ENCODE measurements at regions not wholly inside any gene's neighbourhood (a gene's known extent, or its start where the extent isn't known, plus 50 kb on each side); places are given as distances from the start of the nearest gene placed in this dataset.

DNA sequence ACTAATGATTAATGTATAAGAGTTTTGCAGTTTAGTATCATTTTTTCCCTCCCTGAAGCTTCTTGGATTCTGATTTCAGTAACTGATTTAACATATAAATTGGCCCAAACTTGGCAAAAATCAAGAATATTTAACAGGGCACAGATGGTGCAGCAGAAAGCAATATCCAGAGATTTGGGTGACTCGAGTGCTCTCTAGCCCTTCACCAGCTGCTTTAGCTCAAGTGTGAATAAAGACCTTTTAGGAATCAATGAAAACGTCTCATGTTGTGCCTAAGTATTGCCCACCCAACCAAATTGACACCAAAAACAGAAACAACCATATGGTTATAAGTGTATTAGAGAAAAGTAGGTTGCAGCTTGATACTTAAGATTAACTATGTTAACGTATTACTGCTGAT, 933.4 kb upstream of the PTPRD start:
- Histone ChIP-seq H3K27ac (ENCODE audit: low read depth in 1 of 2, low read length in 1 of 2) (no peak overlapping the region), H3K4me3 (no peak overlapping the region), H3K27me3 (ENCODE audit: control insufficient read depth in 3 of 3, insufficient read depth in 3 of 3, low read length in 2 of 3) (no peaks in the 10 kb centered on the region), H3K4me1 (ENCODE audit: control insufficient read depth in 5 of 5, insufficient read depth in 5 of 5, low read length in 5 of 5) (no peaks in the 10 kb centered on the region), H3K9me3 (ENCODE audit: control insufficient read depth in 4 of 4, insufficient read depth in 3 of 4, low read length in 3 of 4) (peaks cover 0 to 9% (median 0%) of the 10 kb centered on the region in 4 donors), H3K36me3 (ENCODE audit: control insufficient read depth in 4 of 4, insufficient read depth in 4 of 4, low read length in 4 of 4) (no peaks in the 10 kb centered on the region), H3K9ac (ENCODE audit: insufficient read depth in 1 of 2, low read length in 2 of 2) (no peak overlapping the region)
- DNase-seq (no peak), ATAC-seq (ENCODE audit: insufficient read depth, low FRiP score) (no peak)
- TF ChIP-seq, protein P1, sequence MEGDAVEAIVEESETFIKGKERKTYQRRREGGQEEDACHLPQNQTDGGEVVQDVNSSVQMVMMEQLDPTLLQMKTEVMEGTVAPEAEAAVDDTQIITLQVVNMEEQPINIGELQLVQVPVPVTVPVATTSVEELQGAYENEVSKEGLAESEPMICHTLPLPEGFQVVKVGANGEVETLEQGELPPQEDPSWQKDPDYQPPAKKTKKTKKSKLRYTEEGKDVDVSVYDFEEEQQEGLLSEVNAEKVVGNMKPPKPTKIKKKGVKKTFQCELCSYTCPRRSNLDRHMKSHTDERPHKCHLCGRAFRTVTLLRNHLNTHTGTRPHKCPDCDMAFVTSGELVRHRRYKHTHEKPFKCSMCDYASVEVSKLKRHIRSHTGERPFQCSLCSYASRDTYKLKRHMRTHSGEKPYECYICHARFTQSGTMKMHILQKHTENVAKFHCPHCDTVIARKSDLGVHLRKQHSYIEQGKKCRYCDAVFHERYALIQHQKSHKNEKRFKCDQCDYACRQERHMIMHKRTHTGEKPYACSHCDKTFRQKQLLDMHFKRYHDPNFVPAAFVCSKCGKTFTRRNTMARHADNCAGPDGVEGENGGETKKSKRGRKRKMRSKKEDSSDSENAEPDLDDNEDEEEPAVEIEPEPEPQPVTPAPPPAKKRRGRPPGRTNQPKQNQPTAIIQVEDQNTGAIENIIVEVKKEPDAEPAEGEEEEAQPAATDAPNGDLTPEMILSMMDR (IDR thresholded peaks at IDR 0.05; ENCODE audit: control extremely low read depth, extremely low read depth), result no peak
- 53 to 70% methylated on average over 3 of the region's 3 CpGs for WGBS, 2 donors

DNA sequence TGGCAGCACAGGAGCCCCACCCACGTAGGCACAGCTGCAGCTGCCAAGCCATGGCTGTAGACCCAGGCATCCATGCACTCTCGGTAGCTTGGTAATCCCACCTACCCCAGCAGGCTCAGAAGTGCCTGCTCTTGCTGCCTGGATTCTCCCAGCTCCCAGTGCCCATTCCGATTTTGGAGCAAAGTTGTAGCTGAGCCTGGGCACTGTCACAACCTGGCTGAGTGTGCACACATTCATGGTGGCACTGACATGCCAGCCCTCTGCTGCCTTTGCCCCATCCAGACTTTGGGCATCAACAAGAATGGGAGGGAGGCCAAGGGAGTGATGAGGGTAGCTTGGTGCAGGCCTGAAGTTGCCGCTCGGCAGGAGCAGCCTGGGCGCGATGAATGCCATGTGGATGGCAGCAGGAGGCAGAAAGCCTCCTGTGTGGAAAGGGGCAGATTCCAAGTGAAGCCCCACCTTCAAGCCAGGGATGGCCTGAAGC, 936.6 kb upstream of the PTPRD start:
- DNase-seq (no peak), ATAC-seq (ENCODE audit: insufficient read depth, low FRiP score) (no peak)
- Histone ChIP-seq H3K27ac (ENCODE audit: low read depth in 1 of 2, low read length in 1 of 2) (no peak overlapping the region), H3K9me3 (ENCODE audit: control insufficient read depth in 4 of 4, insufficient read depth in 3 of 4, low read length in 3 of 4) (peaks cover 0 to 9% (median 0%) of the 10 kb centered on the region in 4 donors), H3K4me1 (ENCODE audit: control insufficient read depth in 5 of 5, insufficient read depth in 5 of 5, low read length in 5 of 5) (no peaks in the 10 kb centered on the region), H3K27me3 (ENCODE audit: control insufficient read depth in 3 of 3, insufficient read depth in 3 of 3, low read length in 2 of 3) (no peaks in the 10 kb centered on the region), H3K36me3 (ENCODE audit: control insufficient read depth in 4 of 4, insufficient read depth in 4 of 4, low read length in 4 of 4) (no peaks in the 10 kb centered on the region), H3K9ac (ENCODE audit: insufficient read depth in 1 of 2, low read length in 2 of 2) (no peak overlapping the region), H3K4me3 (no peak overlapping the region)
- 92 to 94% methylated on average over 7 of the region's 7 CpGs for WGBS, 2 donors
- TF ChIP-seq, protein P1 (IDR thresholded peaks at IDR 0.05; ENCODE audit: control extremely low read depth, extremely low read depth), result no peak

DNA sequence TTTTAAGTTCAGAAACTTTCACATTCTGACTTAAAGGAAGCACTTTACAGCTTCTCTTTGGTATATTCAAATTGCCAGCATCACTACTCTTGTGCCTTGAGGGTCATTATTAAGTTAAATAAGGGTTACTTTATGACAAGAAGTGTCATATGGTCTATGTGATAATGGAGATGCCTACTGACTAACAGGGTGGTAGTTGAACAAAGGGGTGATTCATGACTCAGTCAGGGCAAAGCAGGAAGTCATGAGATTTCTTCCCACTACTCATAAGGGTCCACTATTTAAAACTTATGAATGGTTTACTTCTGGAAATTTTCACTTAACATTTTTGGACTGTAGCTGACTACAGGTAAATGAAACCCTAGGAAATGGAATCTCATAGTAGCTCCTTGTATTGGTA, 938.3 kb upstream of the PTPRD start:
- H3K4me3 ChIP-seq, result no peak overlapping the region
- TF ChIP-seq, protein P1 (IDR thresholded peaks at IDR 0.05; ENCODE audit: control extremely low read depth, extremely low read depth), result no peak
- ATAC-seq (ENCODE audit: insufficient read depth, low FRiP score), result no peak

DNA sequence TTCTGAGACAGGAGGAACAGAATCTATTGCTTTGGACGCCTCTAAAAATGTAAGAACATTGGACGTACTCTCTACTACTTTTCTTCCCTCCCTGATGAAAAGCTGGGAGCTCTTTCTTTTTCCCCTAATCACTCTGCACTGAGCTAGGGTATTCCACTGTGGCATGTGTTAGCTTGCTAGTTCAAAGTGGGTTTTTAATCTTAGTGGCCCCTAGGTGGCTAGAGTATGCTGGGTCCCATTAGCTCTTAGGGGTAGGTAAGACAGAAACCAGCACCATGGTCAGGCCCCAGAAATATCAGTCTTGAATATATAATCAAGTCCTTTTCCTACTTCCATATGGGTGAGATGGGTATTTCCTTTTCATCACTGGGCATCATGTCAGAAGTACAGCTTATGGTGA, 945.2 kb upstream of the PTPRD start:
- no peaks in the 10 kb centered on the region for H3K27me3 ChIP-seq (ENCODE audit: control insufficient read depth in 3 of 3, insufficient read depth in 3 of 3, low read length in 2 of 3)
- TF ChIP-seq, protein P1 (IDR thresholded peaks at IDR 0.05; ENCODE audit: control extremely low read depth, extremely low read depth), result no peak
- 82 to 88% methylated on average over 2 of the region's 2 CpGs for WGBS, 2 donors
- no peak overlapping the region for H3K27ac ChIP-seq (ENCODE audit: low read depth in 1 of 2, low read length in 1 of 2)
- DNase-seq (no peak), ATAC-seq (ENCODE audit: insufficient read depth, low FRiP score) (no peak)
- no peak overlapping the region for H3K4me3 ChIP-seq
- H3K4me1 ChIP-seq (ENCODE audit: control insufficient read depth in 5 of 5, insufficient read depth in 5 of 5, low read length in 5 of 5), result no peaks in the 10 kb centered on the region
- H3K9ac ChIP-seq (ENCODE audit: insufficient read depth in 1 of 2, low read length in 2 of 2), result no peak overlapping the region
- H3K36me3 ChIP-seq (ENCODE audit: control insufficient read depth in 4 of 4, insufficient read depth in 4 of 4, low read length in 4 of 4), result no peaks in the 10 kb centered on the region
- H3K9me3 ChIP-seq (ENCODE audit: control insufficient read depth in 4 of 4, insufficient read depth in 3 of 4, low read length in 3 of 4), result peaks cover 0 to 2% (median 0%) of the 10 kb centered on the region in 4 donors

More for the DNA sequence above, 938.3 kb upstream of the PTPRD start:
- Histone ChIP-seq H3K9ac (ENCODE audit: insufficient read depth in 1 of 2, low read length in 2 of 2) (no peak overlapping the region), H3K9me3 (ENCODE audit: control insufficient read depth in 4 of 4, insufficient read depth in 3 of 4, low read length in 3 of 4) (peaks cover 0 to 9% (median 0%) of the 10 kb centered on the region in 4 donors), H3K4me1 (ENCODE audit: control insufficient read depth in 5 of 5, insufficient read depth in 5 of 5, low read length in 5 of 5) (no peaks in the 10 kb centered on the region), H3K27ac (ENCODE audit: low read depth in 1 of 2, low read length in 1 of 2) (no peak overlapping the region), H3K36me3 (ENCODE audit: control insufficient read depth in 4 of 4, insufficient read depth in 4 of 4, low read length in 4 of 4) (no peaks in the 10 kb centered on the region), H3K27me3 (ENCODE audit: control insufficient read depth in 3 of 3, insufficient read depth in 3 of 3, low read length in 2 of 3) (no peaks in the 10 kb centered on the region)
- no peak for DNase-seq

Measured in lung (tissue), 11 donors.